Natural killer cell (primary cell): ENCODE measurements at regions not wholly inside any gene's neighbourhood (a gene's known extent, or its start where the extent isn't known, plus 50 kb on each side); places are given as distances from the start of the nearest gene placed in this dataset.

Experiments used
- ATAC-seq, 3 donors: fragments of 150-1000 bp in 2 of 3; fragments of 200-7000 bp in 1 of 3; cut with Tn5 transposase; 1 replicate in 1 of 3; 2 replicates in 2 of 3; pipeline ENCODE4 v1.10.0; 2021; ENCODE audit warnings: mild to moderate bottlenecking in 2 of 3, moderate library complexity in 2 of 3
- DNase-seq, 2 donors: peaks; one replicate each; pipeline versions ENCODE4 v3.0.0 to v3.0.0-alpha.2; 2013 to 2021; ENCODE audit warnings: mixed read lengths in 1 of 2
- H3K27ac ChIP-seq: one replicate; pipeline ENCODE4 v1.5.1; 2013; ENCODE audit warnings: mild to moderate bottlenecking, low read length
- H3K27me3 ChIP-seq: one replicate; pipeline ENCODE4 v1.6.1; 2013; ENCODE audit warnings: low read length; ENCODE audit not compliant: control insufficient read depth, insufficient read depth
- H3K36me3 ChIP-seq: one replicate; pipeline ENCODE4 v1.6.1; 2013; ENCODE audit warnings: low read length; ENCODE audit not compliant: control insufficient read depth, insufficient read depth
- H3K4me1 ChIP-seq: one replicate; pipeline ENCODE4 v1.6.1; 2013; ENCODE audit warnings: low read length; ENCODE audit not compliant: control insufficient read depth, insufficient read depth
- H3K4me3 ChIP-seq: one replicate; pipeline ENCODE4 v1.5.1; 2013; ENCODE audit warnings: low read length
- H3K9me3 ChIP-seq: one replicate; pipeline ENCODE4 v1.6.1; 2013; ENCODE audit warnings: low read length; ENCODE audit not compliant: control insufficient read depth, insufficient read depth
- H3K27ac Mint-ChIP-seq, 2 donors: one replicate each; pipeline ENCODE4 v1.8.0; 2022; ENCODE audit warnings: mild to moderate bottlenecking in 2 of 2, mixed read lengths in 2 of 2, moderate library complexity in 1 of 2
- H3K27me3 Mint-ChIP-seq, 2 donors: one replicate each; pipeline ENCODE4 v1.8.0; 2022; ENCODE audit warnings: low read depth in 2 of 2, mixed read lengths in 2 of 2
- H3K36me3 Mint-ChIP-seq: one replicate; pipeline ENCODE4 v1.8.0; 2022; ENCODE audit warnings: mixed read lengths
- H3K4me1 Mint-ChIP-seq, 2 donors: one replicate each; pipeline ENCODE4 v1.8.0; 2022; ENCODE audit warnings: mixed read lengths in 2 of 2
- H3K4me3 Mint-ChIP-seq: one replicate; pipeline ENCODE4 v1.8.0; 2022; ENCODE audit warnings: mild to moderate bottlenecking, moderate library complexity, mixed read lengths
- H3K9me3 Mint-ChIP-seq, 2 donors: one replicate each; pipeline ENCODE4 v1.8.0; 2022; ENCODE audit warnings: mixed read lengths in 2 of 2
- WGBS: methylation state at CpG from one replicate; pipeline ENCODE4 v1.1.7; 2013; ENCODE audit warnings: missing lambda C conversion rate; ENCODE audit not compliant: insufficient coverage; 5-methylcytosine and 5-hydroxymethylcytosine counted together
- intact Hi-C: fragments of 100-400 bp; cut with micrococcal nuclease; formaldehyde crosslinking; loops from one replicate; pipeline ENCODE4 v1.14.2; 2022
- TF ChIP-seq, protein P1 (sequence below): fragments of 200-600 bp; IDR thresholded peaks from one replicate; pipeline ENCODE4 v1.8.0; 2022; ENCODE audit warnings: antibody characterized with exemption

DNA sequence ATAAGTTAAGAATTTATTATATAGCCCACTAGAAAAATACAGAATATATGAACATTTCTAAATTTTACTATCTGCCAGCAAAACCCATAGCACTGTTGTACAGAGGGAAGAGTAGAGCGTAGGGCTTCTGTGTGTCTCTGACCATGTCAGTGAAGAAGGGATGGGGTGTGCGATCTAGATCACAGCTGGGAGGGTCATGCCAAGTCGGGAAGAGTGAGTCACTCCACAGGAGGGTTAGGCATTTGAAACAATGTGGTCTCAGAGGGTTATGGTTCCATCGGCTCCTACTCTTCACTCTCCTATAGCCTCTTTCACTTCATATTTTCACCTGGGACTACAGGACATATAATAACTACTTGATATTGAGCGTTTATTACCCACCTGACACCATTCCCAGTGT, 185.1 kb upstream of the DDHD1 start:
- Histone ChIP-seq H3K9me3 (no peaks in the 10 kb centered on the region), H3K36me3 (no peaks in the 10 kb centered on the region), H3K4me3 (no peak overlapping the region), H3K4me1 (no peaks in the 10 kb centered on the region), H3K27me3 (no peaks in the 10 kb centered on the region), H3K27ac (no peak overlapping the region)
- intact Hi-C loops, result no loop called here
- ATAC-seq, result no peak
- Mint-ChIP-seq H3K27me3 (no peaks in the 10 kb centered on the region), H3K4me1 (no peaks in the 10 kb centered on the region), H3K4me3 (no peak overlapping the region), H3K9me3 (no peaks in the 10 kb centered on the region), H3K36me3 (no peaks in the 10 kb centered on the region), H3K27ac (no peak overlapping the region)
- 97% methylated on average over 4 of the region's 5 CpGs for WGBS
- DNase-seq, result no peak
- TF ChIP-seq, protein P1, sequence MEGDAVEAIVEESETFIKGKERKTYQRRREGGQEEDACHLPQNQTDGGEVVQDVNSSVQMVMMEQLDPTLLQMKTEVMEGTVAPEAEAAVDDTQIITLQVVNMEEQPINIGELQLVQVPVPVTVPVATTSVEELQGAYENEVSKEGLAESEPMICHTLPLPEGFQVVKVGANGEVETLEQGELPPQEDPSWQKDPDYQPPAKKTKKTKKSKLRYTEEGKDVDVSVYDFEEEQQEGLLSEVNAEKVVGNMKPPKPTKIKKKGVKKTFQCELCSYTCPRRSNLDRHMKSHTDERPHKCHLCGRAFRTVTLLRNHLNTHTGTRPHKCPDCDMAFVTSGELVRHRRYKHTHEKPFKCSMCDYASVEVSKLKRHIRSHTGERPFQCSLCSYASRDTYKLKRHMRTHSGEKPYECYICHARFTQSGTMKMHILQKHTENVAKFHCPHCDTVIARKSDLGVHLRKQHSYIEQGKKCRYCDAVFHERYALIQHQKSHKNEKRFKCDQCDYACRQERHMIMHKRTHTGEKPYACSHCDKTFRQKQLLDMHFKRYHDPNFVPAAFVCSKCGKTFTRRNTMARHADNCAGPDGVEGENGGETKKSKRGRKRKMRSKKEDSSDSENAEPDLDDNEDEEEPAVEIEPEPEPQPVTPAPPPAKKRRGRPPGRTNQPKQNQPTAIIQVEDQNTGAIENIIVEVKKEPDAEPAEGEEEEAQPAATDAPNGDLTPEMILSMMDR, result no peak

DNA sequence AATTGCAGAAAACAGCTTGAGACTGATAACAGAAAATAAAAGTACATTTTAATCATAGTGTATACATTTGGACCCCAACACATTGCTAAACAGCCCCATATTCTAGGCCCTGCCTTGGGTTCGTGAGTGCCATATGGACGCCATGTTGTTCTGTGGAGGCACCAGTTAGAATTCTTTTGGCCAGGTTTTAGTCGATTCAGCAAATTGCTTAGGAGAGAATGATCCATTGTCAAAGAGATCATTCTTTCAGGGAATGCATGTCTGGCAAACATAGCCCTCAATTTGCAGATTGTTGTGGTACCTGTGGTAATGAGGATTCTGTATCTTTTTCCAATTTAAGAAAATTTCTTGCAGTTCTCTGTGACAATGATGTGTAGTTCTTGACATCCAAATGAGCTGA, 183.6 kb upstream of the DDHD1 start:
- ATAC-seq (no peak), DNase-seq (no peak)
- WGBS, result 100% methylated on average over 3 of the region's 3 CpGs
- Mint-ChIP-seq H3K4me1 (no peaks in the 10 kb centered on the region), H3K27ac (no peak overlapping the region), H3K4me3 (no peak overlapping the region), H3K9me3 (no peaks in the 10 kb centered on the region), H3K27me3 (no peaks in the 10 kb centered on the region), H3K36me3 (no peaks in the 10 kb centered on the region)
- no peak overlapping the region for H3K27ac ChIP-seq
- H3K27me3 ChIP-seq, result no peaks in the 10 kb centered on the region
- H3K9me3 ChIP-seq, result no peaks in the 10 kb centered on the region
- H3K4me3 ChIP-seq, result no peak overlapping the region
- H3K36me3 ChIP-seq, result no peaks in the 10 kb centered on the region
- no peaks in the 10 kb centered on the region for H3K4me1 ChIP-seq
- intact Hi-C loops, result no loop called here
- TF ChIP-seq, protein P1, result no peak

DNA sequence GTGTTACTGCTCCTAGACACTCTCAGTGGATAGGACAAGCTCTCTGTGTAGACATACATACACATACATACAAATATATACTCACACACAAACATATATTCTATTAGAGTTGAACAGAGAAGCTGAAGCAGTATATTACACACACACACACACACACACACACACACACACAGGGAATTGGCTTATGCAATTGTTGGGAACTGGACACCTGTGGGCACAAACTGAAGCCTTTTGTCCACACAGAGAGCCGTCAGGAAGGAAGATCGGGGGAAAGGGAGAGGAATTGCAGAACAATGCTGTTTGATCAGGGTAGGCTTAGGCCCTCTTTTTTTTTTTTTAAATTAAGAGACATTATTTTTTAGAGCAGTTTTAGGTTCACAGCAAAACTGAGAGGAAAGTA, 180.7 kb upstream of the DDHD1 start:
- DNase-seq (no peak), ATAC-seq (no peak)
- Histone ChIP-seq H3K27me3 (no peaks in the 10 kb centered on the region), H3K4me3 (no peak overlapping the region), H3K36me3 (no peaks in the 10 kb centered on the region), H3K27ac (no peak overlapping the region), H3K4me1 (no peaks in the 10 kb centered on the region), H3K9me3 (no peaks in the 10 kb centered on the region)
- intact Hi-C loops, result no loop called here
- no peaks in the 10 kb centered on the region for H3K36me3 Mint-ChIP-seq
- H3K27me3 Mint-ChIP-seq, result no peaks in the 10 kb centered on the region
- H3K4me3 Mint-ChIP-seq, result no peak overlapping the region
- H3K4me1 Mint-ChIP-seq, result no peaks in the 10 kb centered on the region
- no peak overlapping the region for H3K27ac Mint-ChIP-seq
- TF ChIP-seq, protein P1, result no peak
- 90% methylated on average over 2 of the region's 2 CpGs for WGBS
- H3K9me3 Mint-ChIP-seq, result no peaks in the 10 kb centered on the region

DNA sequence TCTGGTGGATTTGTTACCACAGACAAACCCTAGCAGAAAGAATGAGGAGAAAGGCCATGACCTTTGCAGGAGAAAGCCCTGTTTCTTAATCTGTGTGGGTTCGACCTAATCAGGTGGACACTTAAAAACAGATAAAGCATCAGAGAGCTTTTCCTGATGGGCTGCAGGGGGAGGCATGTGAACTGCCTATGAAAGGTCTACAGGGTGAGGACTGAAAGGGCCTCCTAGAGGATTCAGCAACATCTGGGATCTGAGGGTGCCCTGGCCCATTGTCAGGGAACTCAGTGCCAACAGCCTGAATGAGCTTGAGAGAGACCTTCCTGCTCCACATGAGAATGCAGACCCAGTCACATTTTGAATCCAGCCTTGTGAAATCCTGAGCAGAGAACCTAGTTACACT, 178.8 kb upstream of the DDHD1 start:
- H3K27ac ChIP-seq, result no peak overlapping the region
- H3K4me3 ChIP-seq, result no peak overlapping the region
- TF ChIP-seq, protein P1, result no peak
- H3K9me3 ChIP-seq, result no peaks in the 10 kb centered on the region
- Mint-ChIP-seq H3K27ac (no peak overlapping the region), H3K4me1 (no peaks in the 10 kb centered on the region), H3K27me3 (no peaks in the 10 kb centered on the region), H3K4me3 (no peak overlapping the region), H3K36me3 (no peaks in the 10 kb centered on the region), H3K9me3 (no peaks in the 10 kb centered on the region)
- no peaks in the 10 kb centered on the region for H3K4me1 ChIP-seq
- no peaks in the 10 kb centered on the region for H3K36me3 ChIP-seq
- H3K27me3 ChIP-seq, result no peaks in the 10 kb centered on the region
- ATAC-seq (no peak), DNase-seq (no peak)
- WGBS, result 79% methylated on average over 1 of the region's 1 CpG
- intact Hi-C loops, result no loop called here
